ENCODE measurements at regions not wholly inside any gene's neighbourhood (a gene's known extent, or its start where the extent isn't known, plus 50 kb on each side); places are given as distances from the start of the nearest gene placed in this dataset.

GRCh38 chr20:56976336-56976735, 290.1 kb downstream of the BMP7 start:
- no peak for DNase-seq

GRCh38 chr20:56978475-56978874, 288.0 kb downstream of the BMP7 start:
- DNase-seq = peak; percentile 18

GRCh38 chr20:56979125-56979524, 287.3 kb downstream of the BMP7 start:
- DNase-seq = no peak

- no peak for DNase-seq
Measured at GRCh38 chr20:56981301-56981700, 285.1 kb downstream of the BMP7 start.

- DNase-seq = no peak
Measured at GRCh38 chr20:56983813-56984212, 282.6 kb downstream of the BMP7 start.

- DNase-seq = no peak
Measured at GRCh38 chr20:56985066-56985685, 281.3 kb downstream of the BMP7 start.

- no peak for DNase-seq
Measured at GRCh38 chr20:56986476-56986875, 280.0 kb downstream of the BMP7 start.

- no peak for DNase-seq
Measured at GRCh38 chr20:56986931-56987720, 279.3 kb downstream of the BMP7 start.

- no peak for DNase-seq
Measured at GRCh38 chr20:56987986-56988385, 278.5 kb downstream of the BMP7 start.

GRCh38 chr20:56988446-56988845, 278.0 kb downstream of the BMP7 start:
- no peak for DNase-seq

GRCh38 chr20:56989516-56989915, 276.9 kb downstream of the BMP7 start:
- DNase-seq = no peak

- DNase-seq = no peak
Measured at GRCh38 chr20:56993020-56993559, 273.4 kb downstream of the BMP7 start.

GRCh38 chr20:56994006-56994405, 272.4 kb downstream of the BMP7 start:
- no peak for DNase-seq

GRCh38 chr20:56995149-56995548, 271.3 kb downstream of the BMP7 start:
- peak; percentile 56 for DNase-seq

- peak; percentile 75 for DNase-seq
Measured at GRCh38 chr20:56995635-56996075, 270.8 kb downstream of the BMP7 start.

GRCh38 chr20:56996533-56996932, 269.9 kb downstream of the BMP7 start:
- DNase-seq = no peak

GRCh38 chr20:56998438-56998837, 268.0 kb downstream of the BMP7 start:
- no peak for DNase-seq

GRCh38 chr20:57000441-57000968, 265.9 kb downstream of the BMP7 start:
- DNase-seq = no peak

- no peak for DNase-seq
Measured at GRCh38 chr20:57001126-57001767, 265.2 kb downstream of the BMP7 start.

GRCh38 chr20:57002066-57002570, 264.3 kb downstream of the BMP7 start:
- DNase-seq = no peak

GRCh38 chr20:57003012-57003411, 263.4 kb downstream of the BMP7 start:
- DNase-seq = peak; percentile 92

GRCh38 chr20:57004416-57004815, 262.0 kb downstream of the BMP7 start:
- peak; percentile 97 for DNase-seq

Measured in RPMI8226 (cell line).